HG02588 (cell line): ENCODE measurements at regions not wholly inside any gene's neighbourhood (a gene's known extent, or its start where the extent isn't known, plus 50 kb on each side); places are given as distances from the start of the nearest gene placed in this dataset.

Source experiments
- ATAC-seq: cut with Tn5 transposase; IDR thresholded peaks from one replicate; pipeline ENCODE4 v1.9.1; 2021; ENCODE audit warnings: mild to moderate bottlenecking, moderate library complexity; ENCODE audit not compliant: unreplicated experiment

DNA sequence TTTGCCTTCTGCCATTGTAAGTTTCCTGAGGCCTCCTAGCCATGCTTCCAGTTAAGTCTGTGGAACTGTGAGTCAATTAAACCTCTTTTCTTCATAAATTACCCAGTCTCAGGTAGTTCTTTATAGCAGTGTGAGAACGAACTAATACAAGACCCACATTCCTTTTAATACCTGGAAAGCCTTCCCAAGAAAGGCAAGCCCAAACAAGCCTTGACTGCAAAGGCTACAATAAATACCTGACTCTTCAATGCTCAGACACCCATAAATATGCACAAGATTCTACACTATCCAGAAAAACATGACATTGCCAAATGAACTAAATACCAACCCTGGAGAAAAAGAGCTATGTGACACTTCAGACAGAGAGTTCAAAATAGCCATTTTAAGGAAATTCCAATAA is 338.8 kb downstream of the HAO1 start:
- ATAC-seq = no peak

DNA sequence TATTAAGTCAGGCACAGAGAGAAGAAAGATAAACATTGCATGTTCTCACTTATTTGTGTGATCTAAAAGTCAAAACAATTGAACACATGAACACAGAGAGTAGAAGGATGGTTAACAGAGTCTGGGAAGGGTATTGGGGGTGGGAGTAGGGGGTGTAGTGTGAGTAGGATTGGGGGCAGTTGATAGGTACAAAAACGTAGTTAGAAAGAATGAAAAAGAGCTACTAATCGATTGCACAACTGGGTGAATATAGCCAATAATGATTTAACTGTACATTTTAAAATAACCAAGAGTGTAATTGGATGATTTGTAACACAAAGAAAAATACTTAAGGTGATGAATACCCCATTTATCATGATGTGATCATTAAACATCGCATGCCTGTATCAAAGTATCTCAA is 333.3 kb downstream of the HAO1 start:
- ATAC-seq = no peak

DNA sequence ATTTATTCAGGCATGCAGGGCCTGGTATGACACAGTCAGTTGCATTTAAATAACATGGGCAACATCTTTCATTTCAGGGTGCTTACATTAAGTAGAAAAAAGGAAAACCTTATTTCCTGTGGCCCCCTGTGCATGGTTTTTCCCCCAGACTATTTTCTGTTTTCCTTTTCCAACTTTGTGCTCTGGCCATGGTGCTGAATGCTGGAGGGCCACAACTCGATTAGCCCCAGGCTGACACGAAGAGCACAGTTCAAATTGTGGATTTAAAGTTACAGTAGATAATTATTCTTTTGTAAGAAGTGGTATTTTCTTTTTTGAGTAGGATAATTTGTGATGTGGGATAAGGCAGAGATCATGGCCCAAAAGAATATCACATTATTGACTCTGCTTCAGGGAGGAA is 332.0 kb downstream of the HAO1 start:
- ATAC-seq = no peak

DNA sequence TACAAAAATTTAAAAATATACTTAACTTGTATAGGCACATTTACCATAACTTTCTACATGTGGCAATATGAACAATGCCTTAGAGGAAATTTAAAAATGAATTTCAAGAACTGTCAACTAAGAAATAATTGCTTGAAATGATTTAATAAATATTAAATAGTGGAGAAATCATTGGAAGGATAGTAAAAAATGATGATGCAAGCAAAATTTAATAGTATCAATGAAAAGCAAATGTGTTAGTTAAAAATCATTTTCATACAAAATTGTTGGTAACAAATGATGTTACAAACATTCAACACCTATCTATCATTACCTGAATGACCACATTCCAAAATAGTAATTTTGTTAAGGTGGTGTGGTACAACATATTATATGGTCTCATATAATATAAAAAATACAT is 331.0 kb downstream of the HAO1 start:
- ATAC-seq = no peak

DNA sequence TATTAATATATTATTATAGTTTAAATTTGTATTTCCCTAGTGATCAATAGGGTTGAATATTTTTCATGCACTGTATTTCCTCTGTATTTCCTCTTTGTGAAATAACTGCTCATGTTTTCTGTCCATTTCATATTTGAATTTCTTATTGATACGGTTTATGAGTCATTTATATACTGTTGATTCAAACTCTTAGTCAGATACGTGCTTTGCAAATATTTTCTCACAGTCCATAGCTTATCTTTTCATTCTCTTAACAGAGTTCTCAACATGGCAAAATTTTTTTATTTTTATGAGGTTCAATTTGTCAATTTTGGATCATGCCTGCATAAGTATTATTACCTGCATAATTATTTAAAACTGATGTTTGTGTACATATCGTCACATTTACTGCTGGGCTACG is 329.6 kb downstream of the HAO1 start:
- no peak for ATAC-seq

DNA sequence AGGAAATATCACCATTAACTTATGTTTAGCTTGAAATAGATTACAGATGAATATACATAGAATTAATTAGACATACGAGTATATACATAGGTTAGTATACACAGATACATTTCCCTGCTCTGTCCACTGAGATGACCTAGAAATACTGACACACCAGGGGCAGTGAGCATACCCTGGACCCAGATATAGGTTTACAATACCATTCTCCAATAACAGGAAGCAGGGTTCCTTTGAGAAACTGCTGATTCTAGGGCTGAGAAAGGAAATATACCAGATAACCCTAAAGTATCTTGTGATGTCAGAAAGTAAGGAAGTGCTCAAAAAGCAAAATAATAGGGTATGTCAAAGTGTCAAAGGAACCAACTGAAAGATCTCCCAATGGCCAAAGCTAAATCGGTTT is 322.5 kb downstream of the HAO1 start:
- no peak for ATAC-seq

DNA sequence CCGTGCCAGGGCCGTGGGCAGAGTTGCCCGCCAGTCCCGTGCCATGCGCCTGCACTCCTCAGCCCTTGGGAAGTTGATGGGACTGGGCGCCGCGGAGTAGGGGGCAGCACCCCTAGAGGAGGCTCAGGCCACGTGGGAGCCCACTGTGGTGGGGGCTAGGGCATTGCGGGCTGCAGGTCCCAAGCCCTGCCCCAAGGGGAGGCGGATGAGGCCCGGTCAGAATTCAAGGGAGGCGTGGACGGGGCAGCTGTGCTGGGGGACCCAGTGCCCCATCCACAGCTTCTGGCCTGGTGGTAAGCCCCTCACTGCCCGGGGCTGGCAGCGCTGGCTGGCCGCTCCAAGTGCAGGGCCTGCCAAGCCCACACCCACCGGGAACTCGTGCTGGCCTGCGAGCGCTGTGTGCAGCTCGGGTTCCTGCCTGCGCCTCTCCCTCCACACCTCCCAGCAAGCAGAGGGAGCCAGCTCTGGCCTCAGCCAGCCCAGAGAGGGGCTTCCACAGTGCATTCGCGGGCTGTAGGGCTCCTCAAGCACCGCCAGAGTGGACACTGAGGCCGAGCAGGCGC is 317.8 kb downstream of the HAO1 start:
- ATAC-seq = no peak

DNA sequence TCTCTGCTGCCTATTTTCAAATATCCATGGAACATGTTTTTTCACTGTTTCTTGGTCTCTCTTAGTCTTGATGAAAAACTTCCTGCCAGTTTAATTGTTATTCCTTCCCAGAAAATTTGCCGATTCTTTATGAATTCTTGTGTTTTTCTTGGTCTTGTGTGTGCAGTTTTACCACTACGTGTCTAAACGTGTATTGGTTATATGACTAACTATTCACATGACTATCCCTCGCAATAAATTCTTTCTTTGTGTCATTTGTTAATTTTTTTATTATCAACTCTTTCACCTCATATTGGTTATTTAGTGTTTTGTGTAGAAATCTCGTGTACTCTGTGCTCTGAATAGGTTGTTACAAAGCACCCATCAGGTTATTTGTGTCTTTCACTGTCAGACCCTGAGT is 315.4 kb downstream of the HAO1 start:
- ATAC-seq = no peak

DNA sequence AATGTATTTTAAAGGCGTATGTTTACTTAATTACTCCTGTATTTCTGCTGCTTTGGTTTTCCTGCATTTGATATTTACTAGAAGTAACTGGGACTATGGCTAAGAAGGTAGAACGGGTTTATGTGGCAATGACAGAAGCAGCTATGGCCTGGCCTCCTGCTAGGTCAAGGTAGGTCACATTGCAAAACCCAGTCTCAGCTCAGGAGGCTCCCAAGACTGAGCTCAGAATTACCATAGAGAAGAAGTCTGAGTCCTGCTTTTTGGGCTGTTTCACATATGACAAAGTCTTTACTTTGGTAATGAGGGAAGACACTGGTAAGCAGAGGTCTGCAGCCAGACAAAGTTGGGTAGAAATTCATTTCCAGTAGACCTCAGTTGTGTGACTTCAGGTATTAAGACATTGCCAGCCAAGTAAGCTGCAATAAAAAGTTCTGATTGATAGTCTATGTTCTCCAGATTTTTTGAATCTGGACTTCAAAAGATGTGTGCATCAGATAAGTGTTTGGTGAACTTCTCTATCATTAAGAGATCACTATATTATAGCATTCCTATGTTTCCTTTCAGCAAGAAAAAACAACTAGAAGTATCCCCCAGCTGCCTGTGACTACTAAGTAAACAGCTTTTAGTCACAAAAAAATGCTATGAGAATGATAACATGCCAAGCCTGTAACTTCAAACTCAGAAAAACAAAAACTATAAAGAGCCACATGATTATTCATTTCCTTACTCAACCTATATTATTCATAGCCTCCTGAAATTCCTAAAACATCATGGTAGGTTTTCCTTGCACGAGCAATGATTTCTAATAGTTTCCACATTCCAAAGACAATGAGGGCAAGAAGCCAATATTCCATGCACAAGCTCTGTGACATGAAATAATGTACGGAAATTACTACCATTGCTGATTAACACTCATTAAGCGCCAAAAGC is 312.3 kb downstream of the HAO1 start:
- no peak for ATAC-seq

DNA sequence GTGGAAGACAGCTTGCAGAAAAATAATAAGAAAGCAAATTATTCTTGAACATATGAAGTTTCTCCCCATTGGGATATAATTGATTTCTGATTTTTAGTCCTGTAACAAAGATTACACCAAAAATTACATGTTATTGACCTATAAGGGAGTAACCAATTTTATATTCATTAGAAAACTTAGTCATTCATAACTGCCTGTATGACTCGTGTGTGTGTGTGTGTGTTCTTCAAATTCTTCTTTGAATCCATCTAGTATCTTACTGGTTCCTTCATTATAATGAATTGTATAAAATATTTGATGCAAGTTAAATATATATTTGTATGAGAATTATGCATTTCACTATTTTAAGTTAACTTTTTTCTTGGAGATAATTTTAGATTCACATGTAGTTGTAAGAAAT is 310.4 kb downstream of the HAO1 start:
- no peak for ATAC-seq

DNA sequence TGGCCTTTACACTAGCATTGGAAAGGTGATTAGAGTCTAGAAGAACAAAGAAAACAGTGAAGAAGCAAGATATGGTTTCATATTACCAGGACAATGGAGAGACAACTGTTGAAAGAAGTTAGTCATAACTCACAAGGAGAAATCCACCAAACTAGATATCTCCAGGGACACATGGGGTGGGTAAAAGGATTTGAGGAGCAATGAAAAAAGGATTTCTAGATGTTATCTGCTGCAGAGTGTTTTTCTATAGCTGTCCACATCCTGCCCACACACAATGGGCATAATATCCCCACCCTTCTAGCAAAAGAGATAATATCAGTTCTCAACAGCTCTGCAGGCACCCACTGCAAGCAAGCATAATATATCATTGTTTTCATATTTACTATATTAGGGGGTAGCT is 303.1 kb downstream of the HAO1 start:
- no peak for ATAC-seq

DNA sequence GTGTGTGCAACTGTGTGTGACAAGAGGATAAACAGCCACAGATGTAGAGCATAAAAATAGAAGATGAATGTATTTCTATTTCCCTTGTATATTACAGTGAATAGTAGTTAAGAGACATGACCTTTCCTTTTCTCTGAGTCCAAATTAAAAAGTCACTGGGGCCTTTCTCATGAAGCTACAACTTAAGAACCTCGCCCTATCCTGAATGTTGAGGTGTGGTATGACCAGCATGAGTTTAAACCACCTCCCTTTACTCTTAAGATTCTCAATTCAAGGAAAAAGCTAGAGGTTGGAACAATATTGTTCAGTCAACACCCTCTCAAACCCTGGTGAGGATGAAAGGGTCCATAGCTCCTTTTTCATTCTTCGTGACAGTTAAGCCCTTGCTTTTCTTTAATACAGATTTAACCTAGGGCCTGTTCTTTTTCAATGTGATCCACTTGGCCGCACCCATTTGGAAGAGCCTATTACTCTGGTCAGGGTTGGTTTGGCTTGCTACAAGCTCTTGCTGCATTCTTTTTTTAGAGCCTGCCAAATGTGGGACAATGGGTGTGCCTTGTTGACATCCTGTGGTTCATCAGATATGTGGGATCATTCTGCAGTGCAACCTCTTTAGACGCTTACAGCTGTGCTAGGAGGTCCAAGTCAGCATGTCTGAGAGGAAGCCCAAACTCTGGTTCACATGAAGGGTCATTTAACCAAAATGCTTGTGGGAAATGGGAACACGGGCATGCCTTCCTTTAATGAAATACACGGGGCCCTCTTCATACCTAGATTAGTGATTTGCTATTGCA is 290.0 kb downstream of the HAO1 start:
- ATAC-seq = no peak

DNA sequence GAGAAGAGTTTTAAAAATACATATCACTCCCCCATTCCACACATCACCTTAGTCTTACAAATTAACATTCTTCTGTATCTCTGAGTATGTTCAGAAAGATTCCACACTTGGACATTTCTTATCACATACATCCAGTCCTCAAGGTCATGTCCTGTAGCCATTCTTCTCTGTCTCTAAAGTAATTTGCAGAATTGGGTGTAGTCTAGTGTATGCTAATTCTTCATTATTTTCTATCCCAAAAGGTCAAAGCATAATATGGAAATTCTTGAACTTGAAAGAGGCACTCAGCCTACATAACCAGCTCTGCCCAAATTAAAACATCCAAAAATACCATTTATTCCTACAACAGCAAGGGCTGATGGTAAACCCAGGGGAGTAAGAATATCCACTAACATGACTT is 286.0 kb downstream of the HAO1 start:
- ATAC-seq = no peak

DNA sequence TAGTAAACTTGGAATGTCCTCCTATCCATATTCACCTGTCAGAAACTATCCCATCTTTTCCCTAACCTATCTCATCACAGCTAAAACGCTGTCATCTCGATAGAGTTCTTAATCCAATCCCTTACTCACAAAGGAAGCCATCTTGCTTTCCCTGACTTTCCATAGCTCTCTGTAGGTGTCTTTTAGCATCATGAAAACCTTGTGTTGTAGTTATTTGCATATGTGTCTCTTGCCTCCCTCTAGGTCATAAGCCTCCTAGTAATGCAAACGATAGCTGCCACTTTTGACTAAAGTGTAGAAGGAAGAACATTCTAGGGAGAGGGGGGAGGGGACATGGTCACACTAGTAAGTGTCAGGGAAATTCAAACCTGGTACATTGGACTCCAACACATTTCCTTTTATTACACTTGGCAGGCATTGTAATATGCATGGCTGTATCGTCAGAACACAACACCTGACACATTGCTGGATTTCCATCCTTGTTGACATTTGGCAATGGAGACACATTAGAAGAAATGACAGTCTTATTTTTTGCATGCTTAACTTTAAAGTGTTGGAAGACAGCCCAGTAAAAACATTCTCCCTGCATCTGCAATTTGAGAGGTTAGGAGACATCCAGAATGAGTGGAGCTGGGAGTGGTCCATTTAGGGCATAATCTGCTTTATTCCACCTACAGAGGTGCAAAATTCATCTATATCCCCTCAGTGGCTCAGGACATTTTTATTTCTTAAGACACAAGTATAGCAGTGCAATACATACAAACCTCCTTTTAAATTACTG is 283.4 kb downstream of the HAO1 start:
- ATAC-seq = no peak

DNA sequence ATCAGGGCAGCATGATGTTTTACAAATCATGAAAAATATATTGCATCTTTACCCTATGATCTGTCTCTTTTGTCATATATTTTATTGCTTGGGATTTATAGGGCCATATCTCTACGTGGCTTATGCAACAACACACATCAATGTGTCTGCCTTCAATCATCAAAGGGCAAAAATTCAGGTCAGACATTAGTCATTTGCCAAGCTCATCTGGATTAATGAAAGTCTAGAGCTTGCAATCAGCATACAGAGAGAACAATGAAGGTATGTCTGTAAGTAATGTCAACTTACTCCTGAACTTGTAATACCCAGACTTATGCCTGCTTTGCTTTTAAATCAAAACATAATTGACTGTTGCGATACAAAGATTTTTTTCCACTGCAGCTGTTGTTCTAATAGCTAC is 282.7 kb downstream of the HAO1 start:
- ATAC-seq = no peak

DNA sequence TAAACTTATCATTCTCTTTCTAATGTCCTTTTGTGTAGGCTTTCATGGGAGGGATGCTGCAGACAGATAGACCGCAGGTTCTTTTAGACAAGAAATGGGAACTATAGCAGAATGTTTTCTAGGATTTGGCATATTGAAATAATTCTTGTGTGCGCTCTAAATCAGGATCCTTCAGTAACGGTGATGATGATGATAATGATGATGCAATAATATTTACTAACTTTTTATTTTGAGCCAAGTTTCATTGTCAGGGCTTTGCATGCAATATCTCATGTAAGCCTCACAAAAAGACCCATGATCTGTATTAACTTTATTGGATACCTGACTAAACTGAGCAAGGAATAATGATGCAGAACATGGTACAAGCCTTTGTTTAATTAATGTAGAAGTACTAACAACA is 280.1 kb downstream of the HAO1 start:
- ATAC-seq = no peak

DNA sequence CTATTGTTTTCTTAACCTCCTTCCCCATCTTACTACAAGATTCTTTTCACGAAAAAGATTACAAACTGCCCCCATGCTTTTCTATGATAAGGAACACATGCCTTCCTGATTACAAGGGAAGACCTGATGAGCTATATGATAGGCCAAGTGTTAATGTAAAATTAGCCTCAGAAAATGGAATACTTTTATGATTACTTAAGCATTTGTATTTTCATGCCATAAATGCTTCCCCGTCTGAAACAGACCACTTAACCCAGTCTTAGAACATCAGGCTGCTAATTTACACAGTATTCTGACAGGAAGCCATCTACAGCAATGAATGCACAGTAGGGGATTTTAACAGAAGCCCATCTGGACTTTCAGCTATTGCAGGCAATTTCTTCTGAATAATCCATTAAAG is 274.9 kb downstream of the HAO1 start:
- ATAC-seq = no peak

DNA sequence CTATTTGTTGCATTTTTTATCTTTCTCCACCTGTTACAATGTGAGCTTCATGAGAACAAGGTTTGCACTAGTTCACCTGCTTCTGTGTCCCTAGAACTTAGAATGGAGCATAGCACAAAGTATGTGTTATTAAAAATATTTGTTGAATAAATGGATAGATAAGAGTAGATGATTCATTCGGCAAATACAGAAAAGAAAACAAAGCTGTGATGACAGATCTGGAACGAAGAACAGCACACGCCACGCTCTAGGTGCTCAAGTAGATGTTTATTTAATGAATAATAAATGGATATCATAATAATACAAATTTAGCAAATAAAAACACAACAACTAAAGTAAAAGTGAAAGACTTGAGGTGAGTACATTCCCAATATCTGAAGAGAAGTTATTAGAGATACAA is 273.1 kb downstream of the HAO1 start:
- no peak for ATAC-seq

DNA sequence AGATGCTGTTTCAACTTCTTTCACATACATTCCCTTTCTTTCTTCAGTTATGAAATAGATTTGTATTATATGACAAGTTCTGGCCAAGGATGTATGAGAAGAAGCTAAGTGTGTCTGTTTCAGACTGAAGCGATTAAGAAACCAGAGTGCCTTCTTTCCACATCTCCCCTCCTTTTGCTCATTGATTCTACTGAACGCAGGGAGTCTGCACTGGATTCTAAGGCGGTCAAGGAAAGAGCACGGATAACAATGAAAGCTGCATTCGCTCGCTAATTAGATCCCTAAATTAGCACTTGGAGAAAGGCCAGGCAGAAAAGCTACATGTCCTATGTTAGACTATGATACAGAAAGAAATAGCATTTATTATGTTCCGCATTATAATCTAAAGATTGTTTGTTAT is 267.7 kb downstream of the HAO1 start:
- ATAC-seq = no peak

DNA sequence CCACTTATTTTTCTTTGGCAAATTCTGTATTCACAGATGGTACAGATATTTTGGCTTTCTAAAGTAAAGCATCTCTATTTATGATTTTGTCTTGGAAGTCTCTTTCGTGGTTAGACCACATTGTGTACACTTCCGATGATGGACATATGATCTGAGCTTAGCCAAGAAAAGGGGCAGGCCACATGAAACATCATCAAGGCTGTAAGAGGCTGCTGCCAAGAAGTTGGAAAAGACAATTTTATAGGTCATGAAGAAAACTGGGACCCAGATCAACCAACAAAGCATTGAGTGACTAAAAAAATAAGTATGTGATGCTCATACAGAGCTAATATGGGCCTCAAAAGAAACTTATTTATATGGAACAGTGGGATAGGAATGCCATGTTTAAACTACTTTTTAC is 266.4 kb downstream of the HAO1 start:
- no peak for ATAC-seq

DNA sequence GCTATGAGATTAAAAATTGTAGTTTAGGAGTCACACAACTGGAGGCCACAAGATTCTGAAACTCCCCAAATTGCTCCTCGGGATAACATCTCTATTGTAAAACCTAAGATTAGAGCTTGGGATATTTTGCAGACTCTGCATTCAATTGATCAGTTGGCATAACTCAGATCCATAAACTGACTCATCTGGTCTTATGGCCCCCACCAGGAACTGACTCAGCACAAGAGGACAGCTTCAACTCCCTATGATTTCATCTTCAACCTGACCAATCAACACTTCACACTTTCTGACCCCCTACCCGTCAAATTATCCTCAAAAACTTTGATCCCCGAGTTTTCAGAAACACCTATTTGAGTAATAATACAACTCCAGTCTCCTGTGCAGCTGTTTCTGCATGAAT is 257.3 kb downstream of the HAO1 start:
- ATAC-seq = no peak
